ENCODE measurements at regions not wholly inside any gene's neighbourhood (a gene's known extent, or its start where the extent isn't known, plus 50 kb on each side); places are given as distances from the start of the nearest gene placed in this dataset.
"Not testable (repeated sequence)": the region's sequence is repeated elsewhere in the genome, so short reads cannot be mapped to it uniquely, and the experiment has no call there.

- no peak for TF ChIP-seq CTCF (conservative IDR thresholded peaks at IDR 0.05)
Observed at GRCh38 chrX:7347465-7347864, 199.5 kb upstream of the PUDP start.

GRCh38 chrX:7346021-7346420 is 198.1 kb upstream of the PUDP start:
- H3K27ac ChIP-seq, result no peak overlapping the region
- TF ChIP-seq CTCF (conservative IDR thresholded peaks at IDR 0.05), result no peak

More at GRCh38 chrX:7347465-7347864, 199.5 kb upstream of the PUDP start:
- H3K27ac ChIP-seq, result no peak overlapping the region

GRCh38 chrX:7343181-7343580 is 195.2 kb upstream of the PUDP start:
- TF ChIP-seq CTCF (conservative IDR thresholded peaks at IDR 0.05), result no peak
- H3K27ac ChIP-seq, result no peak overlapping the region

GRCh38 chrX:7335816-7336362 is 187.9 kb upstream of the PUDP start:
- H3K27ac ChIP-seq, result not testable (repeated sequence)

- no peak overlapping the region for H3K27ac ChIP-seq
- TF ChIP-seq CTCF (conservative IDR thresholded peaks at IDR 0.05), result no peak
Observed at GRCh38 chrX:7334253-7334935, 186.4 kb upstream of the PUDP start.

- no peak overlapping the region for H3K27ac ChIP-seq
- no peak for TF ChIP-seq CTCF (conservative IDR thresholded peaks at IDR 0.05)
Observed at GRCh38 chrX:7330971-7331746, 183.2 kb upstream of the PUDP start.

- no peak overlapping the region for H3K27ac ChIP-seq
Observed at GRCh38 chrX:7330556-7330955, 182.6 kb upstream of the PUDP start.

More at GRCh38 chrX:7330556-7330955, 182.6 kb upstream of the PUDP start:
- no peak for TF ChIP-seq CTCF (conservative IDR thresholded peaks at IDR 0.05)
